Kidney epithelial cell (primary cell): ENCODE measurements at regions not wholly inside any gene's neighbourhood (a gene's known extent, or its start where the extent isn't known, plus 50 kb on each side); places are given as distances from the start of the nearest gene placed in this dataset.
A peak's percentile ranks its signal among the peaks of the same experiment; 100 is the strongest.

Source experiments
- DNase-seq: peaks from one replicate; pipeline ENCODE4 v3.0.0-alpha.2; 2010; ENCODE audit warnings: low read depth
- H3K27me3 ChIP-seq: 2 replicates; pipeline ENCODE4 v1.6.0; 2011; ENCODE audit warnings: low read length; ENCODE audit not compliant: control insufficient read depth, insufficient read depth
- H3K36me3 ChIP-seq: 2 replicates; pipeline ENCODE4 v1.5.1; 2011; ENCODE audit warnings: low read length; ENCODE audit not compliant: control insufficient read depth, insufficient read depth
- H3K4me3 ChIP-seq: 2 replicates; pipeline ENCODE4 v1.5.1; 2011; ENCODE audit warnings: low read depth, mild to moderate bottlenecking, control low read depth, low read length
- TF ChIP-seq, protein P1 (sequence below): IDR thresholded peaks from 2 replicates; pipeline ENCODE4 v1.5.1; 2011; ENCODE audit warnings: mild to moderate bottlenecking, moderate library complexity, low read length, control low read depth, inconsistent platforms; ENCODE audit not compliant: insufficient read depth, poor library complexity, severe bottlenecking

DNA sequence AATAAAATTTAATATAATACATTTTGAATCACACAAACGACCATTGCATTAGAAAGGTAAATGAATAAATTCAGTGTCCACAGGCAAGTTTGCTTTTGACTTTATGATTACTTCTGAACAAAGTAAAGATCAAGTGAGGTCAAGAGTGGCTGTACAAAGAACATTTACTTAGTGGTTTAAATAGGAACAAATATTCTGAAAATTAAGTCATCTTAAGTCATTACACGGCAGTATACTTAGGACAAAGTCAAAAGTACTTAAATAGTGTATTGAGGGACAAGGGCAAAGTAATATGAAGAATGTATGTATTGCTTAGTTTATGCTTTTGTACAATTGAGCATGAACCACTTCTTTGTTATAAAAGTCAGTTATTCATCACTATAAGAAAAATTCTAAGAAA is 1511.2 kb upstream of the CDH9 start:
- no peak for DNase-seq
- TF ChIP-seq, protein P1, sequence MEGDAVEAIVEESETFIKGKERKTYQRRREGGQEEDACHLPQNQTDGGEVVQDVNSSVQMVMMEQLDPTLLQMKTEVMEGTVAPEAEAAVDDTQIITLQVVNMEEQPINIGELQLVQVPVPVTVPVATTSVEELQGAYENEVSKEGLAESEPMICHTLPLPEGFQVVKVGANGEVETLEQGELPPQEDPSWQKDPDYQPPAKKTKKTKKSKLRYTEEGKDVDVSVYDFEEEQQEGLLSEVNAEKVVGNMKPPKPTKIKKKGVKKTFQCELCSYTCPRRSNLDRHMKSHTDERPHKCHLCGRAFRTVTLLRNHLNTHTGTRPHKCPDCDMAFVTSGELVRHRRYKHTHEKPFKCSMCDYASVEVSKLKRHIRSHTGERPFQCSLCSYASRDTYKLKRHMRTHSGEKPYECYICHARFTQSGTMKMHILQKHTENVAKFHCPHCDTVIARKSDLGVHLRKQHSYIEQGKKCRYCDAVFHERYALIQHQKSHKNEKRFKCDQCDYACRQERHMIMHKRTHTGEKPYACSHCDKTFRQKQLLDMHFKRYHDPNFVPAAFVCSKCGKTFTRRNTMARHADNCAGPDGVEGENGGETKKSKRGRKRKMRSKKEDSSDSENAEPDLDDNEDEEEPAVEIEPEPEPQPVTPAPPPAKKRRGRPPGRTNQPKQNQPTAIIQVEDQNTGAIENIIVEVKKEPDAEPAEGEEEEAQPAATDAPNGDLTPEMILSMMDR, result no peak
- Histone ChIP-seq H3K36me3 (no peaks in the 10 kb centered on the region), H3K4me3 (no peak overlapping the region), H3K27me3 (no peaks in the 10 kb centered on the region)

DNA sequence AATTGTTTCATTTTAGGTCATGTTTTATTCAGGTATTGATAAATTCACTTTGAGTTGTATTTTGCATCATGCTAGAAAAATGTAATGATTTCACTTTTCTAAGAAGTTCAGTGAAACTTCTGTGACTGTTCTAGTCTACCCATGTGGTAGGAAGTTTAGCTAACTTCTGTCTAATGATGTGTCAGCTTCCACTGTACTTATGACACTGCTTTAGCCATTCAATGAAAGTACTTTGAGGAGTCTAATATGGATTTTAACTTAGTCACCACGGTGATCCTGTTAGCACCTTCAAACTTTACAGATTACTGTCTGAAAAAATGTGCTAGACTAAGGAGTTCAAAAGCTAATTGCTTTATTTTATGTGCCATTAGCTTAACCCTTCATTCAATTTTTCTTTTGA is 1510.5 kb upstream of the CDH9 start:
- no peak for DNase-seq
- H3K36me3 ChIP-seq, result no peaks in the 10 kb centered on the region
- TF ChIP-seq, protein P1, result no peak
- H3K4me3 ChIP-seq, result no peak overlapping the region
- H3K27me3 ChIP-seq, result no peaks in the 10 kb centered on the region

DNA sequence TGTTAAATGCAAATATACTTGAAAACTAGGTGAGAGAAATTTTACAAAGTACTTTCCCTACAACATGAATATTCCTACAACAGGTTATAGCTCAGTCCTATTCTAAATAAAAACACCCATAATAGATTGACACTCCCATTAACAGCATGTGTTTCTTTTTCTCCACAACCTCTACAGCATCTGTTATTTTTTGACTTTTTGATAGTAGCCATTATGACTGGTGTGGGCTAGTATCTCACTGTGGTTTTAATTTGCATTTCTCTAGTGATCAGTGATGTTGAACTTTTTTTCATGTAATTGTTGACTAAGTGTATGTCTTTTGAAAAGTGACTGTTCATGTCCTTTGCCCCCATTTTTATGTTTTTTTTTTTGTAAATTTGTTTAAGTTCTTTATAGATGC is 1506.1 kb upstream of the CDH9 start:
- Histone ChIP-seq H3K27me3 (no peaks in the 10 kb centered on the region), H3K36me3 (no peaks in the 10 kb centered on the region), H3K4me3 (no peak overlapping the region)
- TF ChIP-seq, protein P1, result no peak
- DNase-seq, result no peak

DNA sequence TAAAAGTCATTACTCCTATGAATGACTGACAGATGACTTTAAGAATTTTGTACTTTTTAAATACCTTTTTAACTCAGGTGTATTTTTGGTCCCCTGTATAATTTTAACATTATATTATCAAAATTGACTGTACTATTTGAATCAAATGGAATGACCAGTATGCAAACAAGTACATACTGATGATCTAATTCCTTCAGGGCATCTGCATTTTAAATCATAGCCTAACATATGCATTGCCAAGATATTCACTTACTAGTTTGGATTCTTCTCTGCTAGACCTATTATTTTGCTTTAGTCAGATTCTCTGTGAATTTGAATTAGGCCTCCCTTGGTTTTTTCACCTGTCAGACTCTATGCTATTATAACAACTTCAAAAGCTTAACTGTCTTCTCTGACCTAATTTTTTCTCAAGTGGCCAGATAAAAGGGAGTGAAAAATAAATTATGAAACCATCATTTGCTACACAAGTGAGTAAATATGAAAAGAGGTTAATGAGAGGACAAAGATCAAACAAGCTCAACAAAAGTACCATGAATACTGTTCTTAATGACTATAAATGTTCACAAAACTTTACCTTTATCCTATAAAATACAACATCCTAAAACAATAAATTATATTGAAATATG is 1505.2 kb upstream of the CDH9 start:
- H3K4me3 ChIP-seq, result no peak overlapping the region
- H3K27me3 ChIP-seq, result no peaks in the 10 kb centered on the region
- no peaks in the 10 kb centered on the region for H3K36me3 ChIP-seq
- DNase-seq, result no peak
- TF ChIP-seq, protein P1, result no peak

DNA sequence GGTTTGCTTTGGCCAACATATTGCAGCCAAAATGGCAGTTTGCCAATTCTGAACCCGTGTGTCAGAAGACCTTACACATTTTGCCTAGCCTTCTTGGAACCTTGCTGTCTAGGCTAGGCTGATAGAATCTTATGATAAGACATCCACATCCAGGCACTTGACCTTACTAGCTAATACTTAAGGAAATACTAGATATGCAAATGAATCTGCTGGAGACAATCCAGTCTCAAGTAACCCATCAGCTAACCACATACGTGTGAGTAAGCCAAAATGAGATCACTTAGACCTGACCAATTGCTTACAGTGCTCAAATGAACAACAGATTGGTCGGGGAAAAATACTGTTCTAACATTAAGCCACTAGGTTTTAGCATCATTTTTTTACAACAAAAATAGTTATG is 1504.6 kb upstream of the CDH9 start:
- Histone ChIP-seq H3K27me3 (no peaks in the 10 kb centered on the region), H3K36me3 (no peaks in the 10 kb centered on the region), H3K4me3 (no peak overlapping the region)
- DNase-seq, result peak; percentile 44
- TF ChIP-seq, protein P1, result no peak
